ENCODE measurements at regions not wholly inside any gene's neighbourhood (a gene's known extent, or its start where the extent isn't known, plus 50 kb on each side); places are given as distances from the start of the nearest gene placed in this dataset.

GRCh38 chr2:114020668-114021067 is 130.8 kb downstream of the ACTR3 start:
- TF ChIP-seq CTCF (IDR thresholded peaks at IDR 0.05 in 2 of 3, conservative IDR thresholded peaks at IDR 0.05 in 1 of 3; ENCODE audit: control insufficient read depth in 2 of 3, extremely low read depth in 1 of 3, insufficient read depth in 1 of 3, low read depth in 3 of 3, low read length in 3 of 3) (no peak), ZBTB4 (CRISPR knock-in tag; IDR thresholded peaks at IDR 0.05) (no peak), ZNF217 (IDR thresholded peaks at IDR 0.05) (no peak), JUND (IDR thresholded peaks at IDR 0.05; ENCODE audit: low read depth, low read length) (no peak), USF2 (IDR thresholded peaks at IDR 0.05; ENCODE audit: borderline replicate concordance, low read depth, low read length) (no peak), TCF7 (IDR thresholded peaks at IDR 0.05; ENCODE audit: borderline replicate concordance) (no peak), USF1 (IDR thresholded peaks at IDR 0.05; ENCODE audit: borderline replicate concordance, extremely low read length, insufficient read depth, low read depth, low read length) (no peak), KDM1A (IDR thresholded peaks at IDR 0.05; ENCODE audit: borderline replicate concordance) (no peak), POLR2A (IDR thresholded peaks at IDR 0.05; ENCODE audit: low read depth, low read length) (no peak), IRF3 (IDR thresholded peaks at IDR 0.05) (no peak), NFYB (IDR thresholded peaks at IDR 0.05; ENCODE audit: insufficient read depth, low read depth, low read length) (no peak), CHD2 (IDR thresholded peaks at IDR 0.05; ENCODE audit: borderline replicate concordance, low read depth, low read length) (no peak), EZH2 (IDR thresholded peaks at IDR 0.05; ENCODE audit: borderline replicate concordance, control insufficient read depth, low read depth, low read length) (no peak), SREBF2 (IDR thresholded peaks at IDR 0.05; ENCODE audit: low read length) (no peak)
